OCI-LY1 (cell line): ENCODE measurements at regions not wholly inside any gene's neighbourhood (a gene's known extent, or its start where the extent isn't known, plus 50 kb on each side); places are given as distances from the start of the nearest gene placed in this dataset.
"Not testable (repeated sequence)": the region's sequence is repeated elsewhere in the genome, so short reads cannot be mapped to it uniquely, and the experiment has no call there.

Experiments
- H2AFZ ChIP-seq: fragments of 200-600 bp; sonication (generic), shearing (Covaris generic); 2 replicates; pipeline ENCODE4 v1.6.0; 2014; ENCODE audit warnings: antibody characterized with exemption, mild to moderate bottlenecking, low read length
- H3F3A ChIP-seq: fragments of 200-600 bp; sonication (generic), shearing (Covaris generic); 2 replicates; pipeline ENCODE4 v1.6.0; 2014; ENCODE audit warnings: mild to moderate bottlenecking, antibody characterized with exemption, low read length, moderate library complexity; ENCODE audit not compliant: insufficient read depth
- H3K27ac ChIP-seq: fragments of 200-600 bp; sonication (generic); 2 replicates; pipeline ENCODE4 v1.5.1; 2014; ENCODE audit warnings: low read length, mixed run types, mild to moderate bottlenecking, low read depth; ENCODE audit not compliant: poor library complexity, severe bottlenecking
- H3K27me3 ChIP-seq: fragments of 200-600 bp; sonication (generic); 2 replicates; pipeline ENCODE4 v1.6.0; 2014; ENCODE audit warnings: antibody characterized with exemption, mild to moderate bottlenecking, low read length, moderate library complexity; ENCODE audit not compliant: insufficient read depth
- H3K36me3 ChIP-seq: fragments of 200-600 bp; sonication (generic); 2 replicates; pipeline ENCODE4 v1.6.1; 2014; ENCODE audit warnings: mild to moderate bottlenecking, antibody characterized with exemption, low read length, moderate library complexity, mixed read lengths; ENCODE audit not compliant: insufficient read depth
- H3K4me1 ChIP-seq: fragments of 200-600 bp; sonication (generic); 2 replicates; pipeline ENCODE4 v1.5.1; 2014; ENCODE audit warnings: mild to moderate bottlenecking, low read length, moderate library complexity; ENCODE audit not compliant: insufficient read depth, severe bottlenecking
- H3K4me2 ChIP-seq: fragments of 200-600 bp; sonication (generic), shearing (Covaris generic); 2 replicates; pipeline ENCODE4 v1.6.1; 2014; ENCODE audit warnings: low read length
- H3K4me3 ChIP-seq: fragments of 200-600 bp; sonication (generic); 2 replicates; pipeline ENCODE4 v1.5.1; 2014; ENCODE audit warnings: low read length, low read depth, mild to moderate bottlenecking, mixed read lengths; ENCODE audit not compliant: poor library complexity, severe bottlenecking
- H3K79me2 ChIP-seq: fragments of 200-600 bp; shearing (Covaris generic); 2 replicates; pipeline ENCODE4 v1.6.1; 2016; ENCODE audit warnings: mixed run types, low read length, mixed read lengths; ENCODE audit not compliant: insufficient read depth
- H3K9ac ChIP-seq: fragments of 200-600 bp; sonication (generic), shearing (Covaris generic); 2 replicates; pipeline ENCODE4 v1.6.1; 2014; ENCODE audit warnings: mild to moderate bottlenecking, low read length, mixed read lengths
- H3K9me2 ChIP-seq: fragments of 200-600 bp; sonication (generic), shearing (Covaris generic); 2 replicates; pipeline ENCODE4 v1.6.1; 2014; ENCODE audit warnings: low read depth, mild to moderate bottlenecking, low read length, mixed read lengths
- H3K9me3 ChIP-seq: fragments of 200-600 bp; shearing (Covaris generic); 2 replicates; pipeline ENCODE4 v1.6.1; 2014; ENCODE audit warnings: low read length, mixed read lengths
- H4K20me1 ChIP-seq: fragments of 200-600 bp; sonication (generic), shearing (Covaris generic); 2 replicates; pipeline ENCODE4 v1.6.0; 2016; ENCODE audit warnings: mild to moderate bottlenecking, low read length; ENCODE audit not compliant: insufficient read depth
- CTCF ChIP-seq: fragments of 200-600 bp; sonication (generic), shearing (Covaris generic); IDR thresholded peaks from 2 replicates; pipeline ENCODE4 v1.5.1; 2017; ENCODE audit warnings: mild to moderate bottlenecking, antibody characterized with exemption, low read length, moderate library complexity, mixed read lengths
- EZH2 ChIP-seq: fragments of 200-600 bp; sonication (generic), shearing (Covaris generic); IDR thresholded peaks from 2 replicates; pipeline ENCODE4 v1.8.0; 2017; ENCODE audit warnings: borderline replicate concordance, mixed run types, mild to moderate bottlenecking, antibody characterized with exemption, low read length, moderate library complexity, mixed read lengths

GRCh38 chr1:221979444-221980032 is 237.6 kb upstream of the DUSP10 start:
- H3K27me3 ChIP-seq: no peaks in the 10 kb centered on the region
- no peaks in the 10 kb centered on the region for H4K20me1 ChIP-seq
- H3K9me2 ChIP-seq: no peaks in the 10 kb centered on the region
- no peak overlapping the region for H3K9ac ChIP-seq
- no peak for TF ChIP-seq EZH2
- TF ChIP-seq CTCF: peak; percentile 19; the same call in 1 of the 2 replicates
- no peak overlapping the region for H3K27ac ChIP-seq
- no peaks in the 10 kb centered on the region for H3K36me3 ChIP-seq
- no peak overlapping the region for H3K4me2 ChIP-seq
- H2AFZ ChIP-seq: no peak overlapping the region
- no peaks in the 10 kb centered on the region for H3K9me3 ChIP-seq
- H3K4me3 ChIP-seq: no peak overlapping the region
- no peaks in the 10 kb centered on the region for H3K4me1 ChIP-seq
- H3K79me2 ChIP-seq: no peaks in the 10 kb centered on the region
- no peaks in the 10 kb centered on the region for H3F3A ChIP-seq

GRCh38 chr1:221978631-221979334 is 236.9 kb upstream of the DUSP10 start:
- H3K27ac ChIP-seq, H3K9me3 ChIP-seq, H3K9ac ChIP-seq, H3K4me2 ChIP-seq, H3K4me1 ChIP-seq, H3K79me2 ChIP-seq, H3K9me2 ChIP-seq, H3K36me3 ChIP-seq, H3K27me3 ChIP-seq, H4K20me1 ChIP-seq, H3F3A ChIP-seq, H2AFZ ChIP-seq, H3K4me3 ChIP-seq: not testable (repeated sequence)

- H3K36me3 ChIP-seq, H3K27ac ChIP-seq, H3K4me1 ChIP-seq, H3K4me3 ChIP-seq, H4K20me1 ChIP-seq, H3K9me3 ChIP-seq, H3K79me2 ChIP-seq, H3K9ac ChIP-seq, H3K9me2 ChIP-seq, H2AFZ ChIP-seq, H3K4me2 ChIP-seq, H3F3A ChIP-seq, H3K27me3 ChIP-seq: not testable (repeated sequence)
Measured at GRCh38 chr1:221973787-221974186, 231.9 kb upstream of the DUSP10 start.

- Histone ChIP-seq H3K4me1 (no peaks in the 10 kb centered on the region), H3K9ac (no peak overlapping the region), H3K27ac (no peak overlapping the region), H3K4me2 (no peak overlapping the region), H3K9me3 (no peaks in the 10 kb centered on the region), H3K27me3 (no peaks in the 10 kb centered on the region), H3F3A (no peaks in the 10 kb centered on the region), H3K79me2 (no peaks in the 10 kb centered on the region), H2AFZ (no peak overlapping the region), H3K4me3 (no peak overlapping the region), H4K20me1 (no peaks in the 10 kb centered on the region), H3K36me3 (no peaks in the 10 kb centered on the region), H3K9me2 (no peaks in the 10 kb centered on the region)
- TF ChIP-seq CTCF (no peak), EZH2 (no peak)
Measured at GRCh38 chr1:221972276-221973235, 230.7 kb upstream of the DUSP10 start.

- H2AFZ ChIP-seq, H3K4me2 ChIP-seq, H3K27ac ChIP-seq, H3K9ac ChIP-seq, H3K36me3 ChIP-seq, H3K79me2 ChIP-seq, H3K9me2 ChIP-seq, H3K27me3 ChIP-seq, H4K20me1 ChIP-seq, H3K9me3 ChIP-seq, H3K4me1 ChIP-seq, H3F3A ChIP-seq, H3K4me3 ChIP-seq: not testable (repeated sequence)
Measured at GRCh38 chr1:221971035-221971434, 229.1 kb upstream of the DUSP10 start.
